ENCODE measurements at regions not wholly inside any gene's neighbourhood (a gene's known extent, or its start where the extent isn't known, plus 50 kb on each side); places are given as distances from the start of the nearest gene placed in this dataset.

DNA sequence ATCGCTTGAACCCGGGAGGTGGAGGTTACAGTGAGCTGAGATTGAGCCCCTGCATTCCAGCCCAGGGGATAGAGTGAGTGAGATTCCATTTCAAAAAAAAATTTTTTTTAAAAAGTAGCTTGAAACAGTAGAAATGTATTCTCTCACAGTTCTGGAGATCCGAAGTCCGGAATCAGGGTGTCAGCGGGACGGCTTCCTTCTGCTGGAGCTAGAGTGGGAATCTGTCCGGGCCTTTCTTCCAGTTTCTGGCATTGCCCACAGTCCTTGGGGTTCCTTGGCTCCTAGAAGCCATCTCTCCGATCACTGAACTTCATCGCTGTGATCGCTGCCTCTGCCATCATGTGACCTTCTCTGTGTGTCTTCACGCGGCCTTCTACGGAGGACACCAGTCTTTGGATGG, 181.2 kb upstream of the CIBAR2 start:
- DNase-seq (ENCODE audit: low read depth) = no peak

DNA sequence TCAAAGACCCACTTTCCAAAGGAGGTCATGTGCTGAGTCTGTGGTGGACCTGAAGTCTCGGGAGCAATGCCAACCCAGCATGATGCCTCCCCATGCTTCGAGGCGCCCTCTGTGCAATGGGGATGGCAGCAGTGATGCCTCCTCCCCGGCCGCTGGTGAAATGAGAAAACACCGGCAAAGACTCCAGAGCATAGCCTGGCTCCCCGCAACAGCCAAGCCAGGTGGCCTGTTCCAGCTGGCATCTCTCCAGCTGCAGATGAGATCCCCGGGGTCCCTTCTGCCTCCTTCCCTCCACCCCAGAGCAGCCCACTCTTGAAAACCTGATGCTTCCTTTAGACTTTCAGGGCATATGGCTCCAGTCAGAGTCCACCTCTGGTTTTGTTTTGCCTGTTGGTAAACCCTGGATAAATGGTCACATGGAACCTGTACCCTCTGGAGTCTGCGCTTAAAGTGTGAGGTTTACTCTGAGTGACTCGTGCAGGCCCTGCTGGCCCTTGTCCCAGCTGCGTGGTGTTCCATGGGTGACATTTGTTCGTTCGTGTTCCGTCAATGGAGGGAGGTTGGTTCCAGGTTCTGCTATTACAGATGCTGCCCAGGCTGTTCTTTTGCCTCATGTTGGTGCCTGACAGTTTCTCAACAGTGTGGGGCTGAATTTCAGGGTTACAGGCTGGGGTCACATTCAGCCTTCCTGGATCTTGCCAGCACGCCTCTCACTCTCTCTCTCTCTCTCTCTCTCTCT, 181.8 kb upstream of the CIBAR2 start:
- no peak for DNase-seq (ENCODE audit: low read depth)

DNA sequence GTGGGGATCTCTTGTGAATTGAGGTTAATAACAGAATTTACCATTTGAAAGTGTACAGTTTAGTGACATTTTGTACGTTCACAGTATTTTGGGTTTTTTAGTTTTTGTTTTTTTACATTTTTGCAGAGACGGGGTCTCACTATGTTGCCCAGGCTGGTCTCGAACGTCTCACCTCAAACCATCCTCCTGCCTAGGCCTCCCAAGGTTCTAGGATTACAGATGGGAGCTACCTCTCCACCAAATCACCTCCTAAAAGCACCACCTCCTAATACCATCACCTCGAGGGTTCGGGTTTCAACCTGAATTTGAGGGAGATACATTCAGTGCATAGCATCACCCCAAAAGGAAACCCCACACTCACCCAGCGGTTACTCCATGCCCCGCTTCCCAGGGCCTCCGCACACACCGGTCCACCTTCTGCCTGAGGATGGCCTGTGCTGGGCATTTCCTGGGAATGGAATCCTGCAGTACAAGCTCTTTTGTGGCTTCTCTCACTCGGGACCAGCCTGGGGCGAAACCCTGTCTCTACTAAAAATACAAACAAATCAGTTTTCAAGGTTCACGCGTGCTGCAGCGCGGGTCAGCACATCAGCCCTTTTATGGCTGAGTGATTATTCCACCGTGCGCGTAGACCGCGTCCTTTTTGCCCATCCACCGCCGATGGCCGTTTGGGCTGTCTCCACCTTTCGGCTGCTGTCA, 182.7 kb upstream of the CIBAR2 start:
- DNase-seq (ENCODE audit: low read depth) = no peak

DNA sequence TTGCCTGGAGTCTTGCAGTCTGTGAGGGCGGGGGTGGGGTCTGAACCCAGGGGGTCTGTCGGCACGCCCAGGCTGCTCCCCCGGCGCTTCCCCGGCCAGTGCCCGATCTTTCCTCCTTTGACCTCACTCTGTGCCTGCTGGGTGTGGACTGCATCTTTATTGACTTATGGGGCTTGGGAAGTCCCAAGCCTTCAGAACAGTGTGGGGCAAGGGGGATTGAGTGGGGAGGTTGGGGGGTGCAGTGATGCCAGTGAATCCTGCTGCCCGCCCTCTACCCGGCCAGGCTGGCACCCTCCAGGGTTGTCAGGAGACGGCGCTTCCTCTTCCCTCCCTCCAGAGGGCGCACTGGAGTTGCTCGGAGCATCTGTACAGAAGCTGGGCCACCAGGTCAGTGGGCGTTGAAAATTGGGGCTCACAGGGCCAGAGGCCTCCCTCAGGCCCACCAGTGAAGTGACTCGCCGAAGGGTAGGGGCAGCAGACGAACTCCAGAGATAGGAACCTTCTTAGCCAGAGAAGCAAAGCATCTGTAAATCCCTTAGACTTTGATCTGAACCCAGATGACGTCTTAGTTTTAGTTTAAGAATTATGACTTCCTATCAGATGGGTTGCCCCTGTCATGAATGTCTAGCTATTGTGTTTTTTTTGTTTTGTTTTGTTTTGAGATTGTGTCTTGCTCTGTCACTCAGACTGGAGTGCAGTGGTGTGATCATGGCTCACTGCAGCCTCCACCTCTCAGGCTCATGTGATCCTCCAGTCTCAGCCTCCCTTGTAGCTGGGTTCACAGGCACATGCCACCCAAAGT, 184.8 kb upstream of the CIBAR2 start:
- no peak for DNase-seq (ENCODE audit: low read depth)

DNA sequence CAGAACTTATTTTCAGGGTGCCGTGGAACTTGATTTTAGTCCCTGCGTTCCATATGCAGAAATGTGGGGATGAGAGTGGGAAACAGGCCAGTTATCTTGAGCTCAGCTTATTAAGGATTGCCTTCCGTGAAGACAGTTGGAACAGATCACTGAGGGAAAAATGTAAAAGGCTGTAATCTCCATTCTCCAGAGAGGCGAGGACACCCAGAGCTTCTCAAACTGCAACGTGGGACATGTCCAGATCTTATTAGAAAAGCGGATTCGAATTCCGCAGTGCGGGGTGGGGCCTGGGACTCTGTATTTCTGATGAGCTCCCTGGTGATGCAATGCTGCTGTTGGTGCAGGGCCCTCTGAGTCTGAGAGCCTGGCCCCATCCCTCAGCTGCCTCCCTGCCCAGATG, 185.6 kb upstream of the CIBAR2 start:
- DNase-seq (ENCODE audit: low read depth) = no peak

DNA sequence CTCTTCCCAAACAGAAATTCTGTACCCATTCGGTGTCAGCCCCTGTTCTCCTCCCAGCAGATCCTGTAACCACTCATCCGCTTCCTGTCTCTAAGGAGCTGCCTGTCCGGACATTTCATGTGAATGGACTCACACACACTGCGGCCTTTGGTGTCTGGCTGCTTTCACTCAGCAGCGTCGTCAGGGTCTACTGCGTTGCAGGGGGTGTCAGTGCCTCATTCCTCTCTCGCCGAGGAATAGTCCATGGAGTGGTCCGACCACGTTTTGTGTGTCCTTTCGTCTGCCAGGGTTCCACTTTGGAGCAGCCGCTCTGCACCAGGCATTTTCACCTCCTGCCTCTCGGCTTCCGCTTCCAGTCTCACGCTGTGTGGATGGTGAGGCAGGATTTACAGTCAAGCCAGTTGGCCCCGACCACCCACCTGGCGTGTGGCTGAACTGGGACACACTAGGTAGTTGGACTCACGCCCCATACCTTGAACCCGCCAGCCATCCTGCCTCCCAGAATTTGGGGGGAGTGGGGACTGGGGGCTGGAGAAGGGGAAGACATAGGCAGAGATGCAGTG, 188.2 kb upstream of the CIBAR2 start:
- no peak for DNase-seq (ENCODE audit: low read depth)

DNA sequence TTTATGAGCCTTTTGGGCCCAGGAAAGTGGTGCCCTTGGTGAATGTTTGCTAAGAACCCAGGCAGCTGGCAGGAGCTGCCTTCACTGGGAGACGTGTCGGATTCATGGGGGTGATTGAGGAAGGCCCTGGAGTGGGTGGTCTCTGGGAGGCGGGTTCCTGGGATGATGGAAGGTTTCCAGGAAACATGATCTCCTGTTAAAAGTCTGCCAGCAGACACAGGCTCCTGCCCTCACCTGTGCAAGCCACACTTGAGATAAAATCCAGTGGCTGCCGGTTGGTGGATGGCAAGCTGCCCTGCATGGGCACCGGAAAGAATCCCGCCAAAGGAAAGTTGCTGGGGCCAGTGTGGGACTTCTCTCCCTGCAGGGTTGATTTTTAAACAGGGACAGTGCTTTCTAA, 189.0 kb upstream of the CIBAR2 start:
- no peak for DNase-seq (ENCODE audit: low read depth)

DNA sequence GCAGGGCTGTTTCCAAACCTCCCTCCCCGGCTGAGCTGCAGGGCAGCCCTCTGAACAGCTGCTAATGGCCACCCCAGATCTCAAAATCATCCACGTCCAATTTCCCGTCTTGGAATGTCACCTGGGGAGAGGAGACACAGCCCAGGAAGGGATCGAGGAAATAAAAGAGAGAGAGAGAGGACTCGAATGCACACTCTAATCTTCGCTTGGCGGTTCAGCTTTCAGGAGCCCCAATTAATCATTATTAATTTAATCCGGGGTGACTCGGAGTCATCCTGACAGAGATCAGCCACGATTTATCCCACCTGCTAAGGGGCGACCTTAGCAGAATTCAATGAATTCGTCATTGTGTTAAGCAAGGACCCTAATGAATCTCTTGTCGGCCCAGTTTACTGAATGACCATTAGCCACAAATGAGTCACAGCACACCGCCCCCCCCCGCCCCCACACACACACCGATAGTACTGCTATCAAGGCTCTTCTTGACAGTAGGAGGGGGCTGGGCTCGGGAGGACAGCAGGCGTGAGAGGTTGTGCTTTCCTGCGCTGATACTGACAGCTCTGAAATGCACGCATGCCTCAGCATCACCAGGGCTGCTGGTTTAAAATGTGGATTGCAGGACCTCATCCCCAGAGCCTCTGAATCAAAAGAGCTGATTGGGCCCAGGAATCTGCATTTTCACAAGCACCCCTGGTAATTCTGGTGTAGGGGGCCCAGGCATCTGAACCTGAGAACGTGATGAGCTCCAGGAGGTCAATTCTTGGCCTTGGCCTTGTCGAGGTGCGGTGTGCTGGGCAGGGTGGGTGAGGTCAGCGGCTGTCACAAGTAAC, 190.0 kb upstream of the CIBAR2 start:
- no peak for DNase-seq (ENCODE audit: low read depth)

DNA sequence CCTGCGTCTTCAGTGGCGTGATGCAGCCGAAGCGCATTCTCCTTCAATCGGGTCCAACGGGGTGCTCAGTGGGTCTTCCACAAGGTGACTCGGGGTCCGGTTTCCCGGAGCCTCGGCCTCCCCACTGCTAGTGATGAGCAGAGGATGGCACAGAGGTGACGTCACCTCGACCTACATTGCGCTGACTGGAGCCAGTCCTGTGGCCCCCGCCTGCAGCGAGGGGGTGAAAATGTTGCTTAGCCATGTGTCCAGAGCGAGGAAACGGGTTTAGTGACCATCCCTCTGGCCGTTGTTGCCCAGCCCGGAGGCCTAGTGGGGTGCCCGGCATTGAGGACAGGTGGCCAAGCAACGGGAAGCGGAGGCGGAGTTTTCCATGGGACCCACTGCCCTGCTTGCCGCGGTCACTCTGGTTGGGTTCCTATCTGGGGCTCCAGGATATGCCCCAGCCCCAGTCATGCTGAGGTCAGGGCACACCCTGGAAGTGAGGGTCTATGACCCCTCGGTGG, 190.6 kb upstream of the CIBAR2 start:
- no peak for DNase-seq (ENCODE audit: low read depth)

DNA sequence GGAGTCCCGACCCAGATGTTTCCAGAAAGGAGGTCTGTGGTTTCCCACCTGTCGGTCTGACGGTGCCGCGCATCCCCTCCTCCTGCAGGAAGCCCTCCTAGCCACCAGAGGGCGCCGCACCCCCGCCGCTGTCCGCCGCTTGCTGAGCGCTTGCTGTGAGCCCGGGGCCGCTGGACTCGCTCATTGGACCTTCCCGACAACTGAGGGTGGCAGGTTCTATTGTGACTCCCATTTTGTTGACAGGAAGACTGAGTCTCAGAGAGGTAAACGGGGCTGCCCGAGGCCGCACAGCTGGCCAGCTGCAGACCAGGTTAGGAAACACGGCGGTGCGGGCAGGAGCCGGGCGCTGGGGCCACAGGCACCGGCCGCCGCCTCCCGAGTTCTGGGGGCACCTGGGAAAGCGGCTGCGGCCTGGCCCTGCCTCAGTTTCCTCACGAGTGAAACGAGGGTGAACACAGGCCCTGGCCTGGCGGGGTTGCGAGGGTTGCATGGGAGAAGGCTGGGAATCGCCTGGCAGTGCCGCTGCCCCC, 191.1 kb upstream of the CIBAR2 start:
- DNase-seq (ENCODE audit: low read depth) = no peak

DNA sequence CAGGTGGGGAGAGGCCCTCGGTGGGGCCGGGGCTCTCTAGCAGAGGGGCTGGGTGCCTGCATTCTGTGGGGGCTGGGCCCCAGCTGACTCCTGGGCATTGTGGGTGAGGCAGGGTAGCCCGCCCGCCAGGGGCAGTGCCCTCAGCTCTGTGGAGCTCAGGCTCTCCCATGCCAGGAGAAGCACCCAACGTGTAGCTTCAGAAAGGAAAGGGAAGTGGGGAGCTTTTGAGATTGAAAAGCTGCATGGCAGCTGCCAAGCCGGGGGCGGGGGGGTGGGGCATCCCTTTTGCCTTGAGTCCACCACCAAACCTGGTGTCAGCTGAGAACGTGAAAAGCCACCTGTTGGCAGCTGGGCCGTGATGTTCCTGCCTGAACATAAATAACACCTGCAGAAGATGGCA, 192.1 kb upstream of the CIBAR2 start:
- DNase-seq (ENCODE audit: low read depth) = no peak

DNA sequence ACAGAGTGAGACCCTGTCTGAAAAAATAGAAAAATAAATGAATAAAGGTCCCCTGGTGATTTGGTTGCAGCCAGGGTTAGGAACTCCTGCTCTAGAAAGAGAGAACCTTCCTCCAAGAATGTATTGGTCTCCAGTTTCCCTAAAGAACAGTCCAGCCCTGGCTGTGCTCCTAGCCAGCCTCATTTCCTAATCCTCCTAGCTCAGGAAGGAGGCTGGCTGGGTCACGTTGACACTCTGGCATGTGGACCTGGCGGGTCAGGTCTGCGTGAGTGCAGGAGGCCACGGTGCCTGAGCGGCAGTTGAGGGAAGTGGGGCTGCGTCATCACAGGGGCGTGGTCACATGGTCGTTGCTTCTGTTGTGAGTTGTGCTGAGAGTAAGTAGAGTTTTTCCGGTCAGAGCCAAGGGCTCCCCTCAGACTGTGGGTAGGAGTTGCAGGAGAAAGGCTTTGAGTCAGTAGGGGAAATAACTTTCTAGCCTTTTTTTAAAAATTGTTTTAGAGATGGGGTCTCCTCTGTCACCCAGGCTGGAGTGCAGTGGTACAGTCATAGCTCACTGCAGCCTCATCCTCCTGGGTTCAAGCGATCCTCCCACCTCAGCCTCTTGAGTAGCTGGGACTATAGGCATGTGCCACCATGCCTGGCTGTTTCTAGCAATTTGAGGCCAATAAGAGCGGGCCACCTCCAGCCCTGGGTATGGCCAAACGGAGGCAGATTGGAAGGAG, 194.0 kb upstream of the CIBAR2 start:
- DNase-seq (ENCODE audit: low read depth) = no peak

DNA sequence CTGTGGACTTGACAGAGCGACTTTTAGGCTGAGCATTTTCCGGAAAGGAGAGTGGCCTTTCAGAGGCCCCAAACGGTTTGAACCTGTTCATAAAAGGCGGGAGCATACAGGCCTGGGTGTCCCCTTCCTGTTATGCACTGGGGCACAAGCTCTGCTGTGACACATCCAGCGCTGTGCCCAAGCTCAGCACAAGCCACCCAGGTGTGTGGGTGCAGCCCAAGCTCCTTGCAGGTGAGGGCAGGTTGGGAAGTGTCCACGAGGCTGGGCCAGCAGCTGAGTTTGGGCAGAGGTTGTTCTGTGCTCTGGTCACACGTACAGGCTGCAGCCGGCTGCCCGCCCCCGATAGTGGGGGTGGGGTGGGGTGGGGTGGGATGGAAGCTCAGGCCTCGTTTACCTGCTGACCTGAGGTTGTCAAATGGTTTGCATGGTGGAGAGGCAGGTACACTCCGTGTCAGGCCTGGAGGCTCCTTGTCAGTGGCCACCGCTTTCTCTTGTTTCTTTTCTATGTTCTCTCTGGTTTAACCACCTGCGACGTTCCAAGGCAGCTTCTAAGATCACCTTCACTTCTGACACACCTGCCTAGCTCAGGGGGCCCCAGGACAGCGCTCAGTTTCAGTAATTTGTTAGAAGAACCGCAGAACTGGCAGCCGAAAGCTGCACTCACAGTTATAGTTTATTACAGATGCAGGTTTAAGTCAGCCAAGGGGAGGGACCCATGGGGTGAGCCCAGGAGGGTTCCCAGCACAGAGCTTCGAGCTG, 194.7 kb upstream of the CIBAR2 start:
- no peak for DNase-seq (ENCODE audit: low read depth)

DNA sequence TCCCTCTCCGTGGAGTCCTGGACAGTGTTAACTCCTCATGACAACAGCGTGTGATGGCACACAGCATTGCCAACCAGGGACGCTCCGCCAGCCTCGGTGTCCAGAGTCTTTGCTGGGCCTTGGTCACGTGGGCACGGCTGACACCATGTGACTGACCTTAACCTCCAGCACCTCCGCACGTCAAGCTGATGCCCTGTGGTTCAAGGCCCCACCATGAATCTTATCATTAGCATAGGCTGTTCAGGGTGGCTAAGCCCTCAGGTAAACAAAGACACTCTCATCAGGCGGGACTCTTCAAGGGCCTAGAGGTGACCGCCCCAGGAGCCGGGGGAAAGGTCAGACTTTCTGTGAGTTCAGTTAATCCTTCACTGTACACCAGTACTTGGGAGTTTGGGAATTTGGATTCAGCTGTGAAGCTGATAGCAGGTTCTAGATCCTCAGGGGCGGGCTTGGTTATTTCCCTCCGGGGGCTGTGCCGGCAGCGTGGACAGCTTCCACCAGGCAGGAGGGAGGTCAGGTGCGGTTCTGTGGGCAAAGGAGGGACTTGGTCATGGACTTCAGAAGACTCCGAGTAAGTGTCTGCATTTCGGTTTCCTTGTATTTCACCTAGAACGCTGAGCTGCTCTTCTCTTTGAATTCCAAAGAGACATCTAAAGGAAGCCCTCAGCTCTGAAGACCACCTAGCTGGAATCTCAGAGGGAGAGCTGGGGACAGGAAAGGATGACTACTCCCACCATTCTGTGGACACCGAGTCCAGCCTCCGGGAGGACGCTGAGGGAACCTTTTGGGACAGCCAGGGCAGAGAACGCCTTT, 195.5 kb upstream of the CIBAR2 start:
- no peak for DNase-seq (ENCODE audit: low read depth)

DNA sequence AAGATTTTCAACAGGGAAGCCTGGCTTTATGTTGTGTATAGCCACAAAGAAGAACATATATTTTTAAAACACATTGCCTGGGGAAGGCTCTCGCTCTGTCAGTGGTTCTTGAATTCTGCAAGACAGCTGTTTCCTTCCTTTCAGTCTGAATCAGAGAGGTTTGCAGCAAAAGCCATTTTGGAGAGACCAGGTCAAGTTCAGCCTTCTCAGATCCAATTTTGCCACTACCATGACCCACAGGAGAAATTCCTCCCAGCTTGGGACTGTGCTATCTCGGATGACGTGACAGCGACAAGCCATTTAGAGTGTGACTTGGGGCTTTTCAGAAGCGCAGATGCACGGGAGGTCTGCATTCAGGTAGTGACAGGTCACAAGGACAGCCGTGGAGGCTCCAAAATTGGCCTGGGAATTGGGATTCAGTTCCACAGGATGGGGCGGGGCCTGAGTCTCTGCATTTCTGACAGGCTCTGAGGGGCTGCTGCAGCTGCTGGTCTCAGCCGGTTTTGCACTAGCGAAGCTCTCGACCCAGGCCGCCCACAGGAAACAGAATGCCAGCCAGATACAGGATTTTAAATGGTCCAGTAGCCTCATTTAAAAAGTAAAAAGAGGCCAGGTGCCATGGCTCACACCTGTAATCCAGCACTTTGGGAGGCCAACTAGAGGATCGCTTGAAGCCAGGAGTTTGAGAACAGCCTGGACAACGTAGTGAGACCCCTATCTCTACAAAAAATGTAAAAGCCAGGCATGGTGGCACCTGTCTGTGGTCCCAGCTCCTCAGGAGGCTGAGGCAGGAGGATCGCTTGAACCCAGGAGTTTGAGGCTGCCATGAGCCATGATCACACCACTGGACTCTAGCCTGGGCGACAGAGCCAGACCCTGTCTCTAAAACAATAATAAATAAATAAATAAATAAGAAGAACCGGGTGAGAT, 196.6 kb upstream of the CIBAR2 start:
- DNase-seq (ENCODE audit: low read depth) = no peak

DNA sequence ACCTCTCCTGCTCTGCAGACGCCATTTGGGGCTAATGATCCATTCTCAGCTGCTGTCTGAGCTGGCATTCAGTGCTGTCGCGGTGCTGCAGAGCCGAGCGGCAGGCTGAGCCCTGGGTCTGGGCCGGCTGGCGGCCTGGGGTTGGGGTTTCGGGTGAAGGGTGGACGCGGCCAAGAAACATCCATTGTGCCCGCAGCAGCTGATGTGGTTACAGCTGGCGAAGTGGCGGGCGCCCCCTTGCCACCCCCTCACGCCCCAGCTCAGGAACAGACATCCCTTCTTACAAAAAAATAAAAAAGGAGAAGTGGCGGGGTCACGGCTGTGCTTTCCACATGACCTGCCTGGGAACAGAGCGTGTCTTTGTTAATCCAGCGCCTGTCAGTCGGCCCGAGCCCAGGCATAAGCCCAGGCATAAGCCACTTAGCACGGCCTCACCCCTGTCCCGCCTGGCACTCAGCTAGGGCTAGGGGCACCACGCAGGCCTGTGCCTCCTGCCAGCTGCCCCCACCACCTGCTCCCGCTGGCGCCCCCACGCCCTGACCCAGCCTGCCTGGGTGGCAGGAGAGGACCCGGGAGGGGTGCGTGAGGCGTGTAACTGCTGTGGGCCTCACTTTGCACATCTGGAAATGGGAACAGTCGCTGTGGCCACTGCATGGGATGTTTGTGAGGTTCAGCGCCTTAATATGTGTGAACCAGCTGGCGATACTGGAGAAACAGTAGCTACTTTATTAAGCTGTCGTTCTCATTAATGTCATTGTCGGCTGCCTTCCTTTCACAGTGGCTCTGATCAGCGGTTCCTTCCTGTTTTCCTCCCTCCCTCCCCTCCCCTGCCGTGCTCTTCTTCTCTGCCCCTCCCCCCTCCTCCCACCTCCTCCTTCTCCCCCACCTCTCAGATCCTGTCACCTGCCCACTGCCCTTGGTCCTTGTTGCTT, 197.7 kb upstream of the CIBAR2 start:
- no peak for DNase-seq (ENCODE audit: low read depth)

Data from fibroblast of the conjunctiva (primary cell).